ENCODE measurements at regions not wholly inside any gene's neighbourhood (a gene's known extent, or its start where the extent isn't known, plus 50 kb on each side); places are given as distances from the start of the nearest gene placed in this dataset.

GRCh38 chrX:69110116-69110530 lies 55.1 kb downstream of the PJA1 start:
- CTCF ChIA-PET (ENCODE audit: partially characterized antibody) = no interaction called here
- intact Hi-C loops (cut with micrococcal nuclease) = no loop called here

GRCh38 chrX:69109706-69110105 lies 55.5 kb downstream of the PJA1 start:
- ChIA-PET CTCF (ENCODE audit: partially characterized antibody) (no interaction called here), POLR2A (ENCODE audit: partially characterized antibody) (no interaction called here)
- Histone ChIP-seq H3K27ac (ENCODE audit: low read depth, low read length) (no peak overlapping the region), H3K4me3 (ENCODE audit: low read length in 2 of 2) (no peak overlapping the region), H3K9me3 (ENCODE audit: control insufficient read depth in 1 of 2, low read length in 2 of 2) (no peaks in the 10 kb centered on the region), H3K4me1 (ENCODE audit: insufficient read depth, low read length) (no peaks in the 10 kb centered on the region), H3K27me3 (ENCODE audit: insufficient read depth, low read length) (no peaks in the 10 kb centered on the region), H3K36me3 (ENCODE audit: insufficient read depth, low read length) (no peaks in the 10 kb centered on the region)
- no peaks in the 10 kb centered on the region for H3K27me3 Mint-ChIP-seq
- DNase-seq = no peak
- no peak overlapping the region for H3K27ac Mint-ChIP-seq
- H3K4me1 Mint-ChIP-seq = no peaks in the 10 kb centered on the region
- intact Hi-C loops (cut with micrococcal nuclease) = no loop called here
- H3K36me3 Mint-ChIP-seq = no peaks in the 10 kb centered on the region
- no peak overlapping the region for H3K4me3 Mint-ChIP-seq
- H3K9me3 Mint-ChIP-seq = no peaks in the 10 kb centered on the region

More at GRCh38 chrX:69110116-69110530, 55.1 kb downstream of the PJA1 start:
- no peaks in the 10 kb centered on the region for H3K36me3 Mint-ChIP-seq
- no peaks in the 10 kb centered on the region for H3K4me1 ChIP-seq (ENCODE audit: insufficient read depth, low read length)
- H3K36me3 ChIP-seq (ENCODE audit: insufficient read depth, low read length) = no peaks in the 10 kb centered on the region
- DNase-seq = no peak
- POLR2A ChIA-PET (ENCODE audit: partially characterized antibody) = no interaction called here
- no peaks in the 10 kb centered on the region for H3K9me3 Mint-ChIP-seq
- H3K27ac ChIP-seq (ENCODE audit: low read depth, low read length) = no peak overlapping the region
- no peaks in the 10 kb centered on the region for H3K27me3 ChIP-seq (ENCODE audit: insufficient read depth, low read length)
- no peaks in the 10 kb centered on the region for H3K9me3 ChIP-seq (ENCODE audit: control insufficient read depth in 1 of 2, low read length in 2 of 2)
- H3K4me3 Mint-ChIP-seq = no peak overlapping the region
- H3K4me1 Mint-ChIP-seq = no peaks in the 10 kb centered on the region
- no peak overlapping the region for H3K4me3 ChIP-seq (ENCODE audit: low read length in 2 of 2)
- H3K27ac Mint-ChIP-seq = no peak overlapping the region
- H3K27me3 Mint-ChIP-seq = no peaks in the 10 kb centered on the region

GRCh38 chrX:69109036-69109663 lies 56.1 kb downstream of the PJA1 start:
- Histone ChIP-seq H3K27me3 (ENCODE audit: insufficient read depth, low read length) (no peaks in the 10 kb centered on the region), H3K36me3 (ENCODE audit: insufficient read depth, low read length) (no peaks in the 10 kb centered on the region), H3K4me3 (ENCODE audit: low read length in 2 of 2) (no peak overlapping the region), H3K27ac (ENCODE audit: low read depth, low read length) (no peak overlapping the region), H3K4me1 (ENCODE audit: insufficient read depth, low read length) (no peaks in the 10 kb centered on the region), H3K9me3 (ENCODE audit: control insufficient read depth in 1 of 2, low read length in 2 of 2) (no peaks in the 10 kb centered on the region)
- no peaks in the 10 kb centered on the region for H3K27me3 Mint-ChIP-seq
- no peaks in the 10 kb centered on the region for H3K9me3 Mint-ChIP-seq
- H3K4me3 Mint-ChIP-seq = no peak overlapping the region
- no peaks in the 10 kb centered on the region for H3K4me1 Mint-ChIP-seq
- ChIA-PET POLR2A (ENCODE audit: partially characterized antibody) (no interaction called here), CTCF (ENCODE audit: partially characterized antibody) (no interaction called here)
- DNase-seq = no peak
- no peaks in the 10 kb centered on the region for H3K36me3 Mint-ChIP-seq
- intact Hi-C loops (cut with micrococcal nuclease) = no loop called here
- no peak overlapping the region for H3K27ac Mint-ChIP-seq

GRCh38 chrX:69107747-69108401 lies 57.4 kb downstream of the PJA1 start:
- no peak for DNase-seq
- no peak overlapping the region for H3K4me3 ChIP-seq (ENCODE audit: low read length in 2 of 2)
- no peaks in the 10 kb centered on the region for H3K27me3 ChIP-seq (ENCODE audit: insufficient read depth, low read length)
- ChIA-PET CTCF (ENCODE audit: partially characterized antibody) (no interaction called here), POLR2A (ENCODE audit: partially characterized antibody) (no interaction called here)
- no peak overlapping the region for H3K27ac ChIP-seq (ENCODE audit: low read depth, low read length)
- no peaks in the 10 kb centered on the region for H3K9me3 ChIP-seq (ENCODE audit: control insufficient read depth in 1 of 2, low read length in 2 of 2)
- H3K27ac Mint-ChIP-seq = no peak overlapping the region
- H3K9me3 Mint-ChIP-seq = no peaks in the 10 kb centered on the region
- H3K36me3 ChIP-seq (ENCODE audit: insufficient read depth, low read length) = no peaks in the 10 kb centered on the region
- no peaks in the 10 kb centered on the region for H3K4me1 Mint-ChIP-seq
- intact Hi-C loops (cut with micrococcal nuclease) = no loop called here
- H3K4me3 Mint-ChIP-seq = no peak overlapping the region
- H3K36me3 Mint-ChIP-seq = no peaks in the 10 kb centered on the region
- no peaks in the 10 kb centered on the region for H3K27me3 Mint-ChIP-seq
- no peaks in the 10 kb centered on the region for H3K4me1 ChIP-seq (ENCODE audit: insufficient read depth, low read length)

GRCh38 chrX:69107231-69107739 lies 58.0 kb downstream of the PJA1 start:
- no peaks in the 10 kb centered on the region for H3K27me3 Mint-ChIP-seq
- H3K4me1 Mint-ChIP-seq = no peaks in the 10 kb centered on the region
- H3K4me3 ChIP-seq (ENCODE audit: low read length in 2 of 2) = no peak overlapping the region
- no peak overlapping the region for H3K4me3 Mint-ChIP-seq
- H3K36me3 ChIP-seq (ENCODE audit: insufficient read depth, low read length) = no peaks in the 10 kb centered on the region
- no peaks in the 10 kb centered on the region for H3K4me1 ChIP-seq (ENCODE audit: insufficient read depth, low read length)
- ChIA-PET POLR2A (ENCODE audit: partially characterized antibody) (no interaction called here), CTCF (ENCODE audit: partially characterized antibody) (no interaction called here)
- no peaks in the 10 kb centered on the region for H3K9me3 Mint-ChIP-seq
- no peaks in the 10 kb centered on the region for H3K9me3 ChIP-seq (ENCODE audit: control insufficient read depth in 1 of 2, low read length in 2 of 2)
- H3K27ac ChIP-seq (ENCODE audit: low read depth, low read length) = no peak overlapping the region
- H3K27ac Mint-ChIP-seq = no peak overlapping the region
- no peak for DNase-seq
- intact Hi-C loops (cut with micrococcal nuclease) = no loop called here
- H3K36me3 Mint-ChIP-seq = no peaks in the 10 kb centered on the region
- H3K27me3 ChIP-seq (ENCODE audit: insufficient read depth, low read length) = no peaks in the 10 kb centered on the region

- no peaks in the 10 kb centered on the region for H3K27me3 Mint-ChIP-seq
- no peak overlapping the region for H3K4me3 Mint-ChIP-seq
- POLR2A ChIA-PET (ENCODE audit: partially characterized antibody) = no interaction called here
- CTCF ChIA-PET (ENCODE audit: partially characterized antibody) = no interaction called here
- no peaks in the 10 kb centered on the region for H3K36me3 ChIP-seq (ENCODE audit: insufficient read depth, low read length)
- no peak overlapping the region for H3K27ac ChIP-seq (ENCODE audit: low read depth, low read length)
- no peaks in the 10 kb centered on the region for H3K4me1 ChIP-seq (ENCODE audit: insufficient read depth, low read length)
- intact Hi-C loops (cut with micrococcal nuclease) = no loop called here
- H3K27me3 ChIP-seq (ENCODE audit: insufficient read depth, low read length) = no peaks in the 10 kb centered on the region
- H3K27ac Mint-ChIP-seq = no peak overlapping the region
- no peaks in the 10 kb centered on the region for H3K4me1 Mint-ChIP-seq
- no peaks in the 10 kb centered on the region for H3K9me3 Mint-ChIP-seq
- no peaks in the 10 kb centered on the region for H3K36me3 Mint-ChIP-seq
- DNase-seq = no peak
- H3K9me3 ChIP-seq (ENCODE audit: control insufficient read depth in 1 of 2, low read length in 2 of 2) = no peaks in the 10 kb centered on the region
- H3K4me3 ChIP-seq (ENCODE audit: low read length in 2 of 2) = no peak overlapping the region
Observed at GRCh38 chrX:69104756-69105434, 60.4 kb downstream of the PJA1 start.

- POLR2A ChIA-PET (ENCODE audit: partially characterized antibody) = no interaction called here
Observed at GRCh38 chrX:69103539-69103938, 61.7 kb downstream of the PJA1 start.

More at GRCh38 chrX:69103539-69103938, 61.7 kb downstream of the PJA1 start:
- no peak overlapping the region for H3K27ac Mint-ChIP-seq
- no peak overlapping the region for H3K4me3 Mint-ChIP-seq
- CTCF ChIA-PET (ENCODE audit: partially characterized antibody) = no interaction called here
- H3K4me1 ChIP-seq (ENCODE audit: insufficient read depth, low read length) = no peaks in the 10 kb centered on the region
- no peaks in the 10 kb centered on the region for H3K9me3 Mint-ChIP-seq
- H3K4me3 ChIP-seq (ENCODE audit: low read length in 2 of 2) = no peak overlapping the region
- DNase-seq = no peak
- H3K36me3 ChIP-seq (ENCODE audit: insufficient read depth, low read length) = no peaks in the 10 kb centered on the region
- H3K27me3 Mint-ChIP-seq = no peaks in the 10 kb centered on the region
- no peaks in the 10 kb centered on the region for H3K4me1 Mint-ChIP-seq
- H3K9me3 ChIP-seq (ENCODE audit: control insufficient read depth in 1 of 2, low read length in 2 of 2) = no peaks in the 10 kb centered on the region
- H3K27me3 ChIP-seq (ENCODE audit: insufficient read depth, low read length) = no peaks in the 10 kb centered on the region
- H3K27ac ChIP-seq (ENCODE audit: low read depth, low read length) = no peak overlapping the region
- no peaks in the 10 kb centered on the region for H3K36me3 Mint-ChIP-seq
- intact Hi-C loops (cut with micrococcal nuclease) = no loop called here

Measured in CD4-positive, alpha-beta memory T cell (primary cell).